Subcutaneous abdominal adipose tissue (tissue), 5 donors: ENCODE measurements at regions not wholly inside any gene's neighbourhood (a gene's known extent, or its start where the extent isn't known, plus 50 kb on each side); places are given as distances from the start of the nearest gene placed in this dataset.

ENCODE experiments used
- H3K27ac ChIP-seq: one replicate; pipeline ENCODE4 v1.7.0; 2013; ENCODE audit warnings: low read depth, mild to moderate bottlenecking, inconsistent platforms, low read length, moderate library complexity
- H3K27me3 ChIP-seq, 5 donors: one replicate each; pipeline ENCODE4 v1.7.0; 2013; ENCODE audit warnings: low read length in 5 of 5, inconsistent platforms in 1 of 5; ENCODE audit not compliant: control insufficient read depth in 5 of 5, insufficient read depth in 4 of 5
- H3K36me3 ChIP-seq, 5 donors: one replicate each; pipeline ENCODE4 v1.7.0; 2013; ENCODE audit warnings: low read length in 5 of 5; ENCODE audit not compliant: control insufficient read depth in 5 of 5, insufficient read depth in 5 of 5
- H3K4me1 ChIP-seq, 5 donors: one replicate each; pipeline ENCODE4 v1.7.0; 2013; ENCODE audit warnings: low read length in 5 of 5, mild to moderate bottlenecking in 3 of 5, moderate library complexity in 1 of 5; ENCODE audit not compliant: control insufficient read depth in 5 of 5, insufficient read depth in 5 of 5
- H3K4me3 ChIP-seq, 5 donors: one replicate each; pipeline ENCODE4 v1.7.0; 2013; ENCODE audit warnings: low read length in 5 of 5, low read depth in 1 of 5
- H3K9ac ChIP-seq, 5 donors: one replicate each; pipeline ENCODE4 v1.7.0; 2013; ENCODE audit warnings: low read length in 5 of 5, mild to moderate bottlenecking in 4 of 5, moderate library complexity in 3 of 5
- H3K9me3 ChIP-seq, 5 donors: one replicate each; pipeline ENCODE4 v1.7.0; 2013; ENCODE audit warnings: low read length in 5 of 5; ENCODE audit not compliant: control insufficient read depth in 5 of 5
- donor health status: healthy.
- donor health status: healthy.
- donor health status: healthy.
- donor health status: healthy.
- donor health status: healthy.

DNA sequence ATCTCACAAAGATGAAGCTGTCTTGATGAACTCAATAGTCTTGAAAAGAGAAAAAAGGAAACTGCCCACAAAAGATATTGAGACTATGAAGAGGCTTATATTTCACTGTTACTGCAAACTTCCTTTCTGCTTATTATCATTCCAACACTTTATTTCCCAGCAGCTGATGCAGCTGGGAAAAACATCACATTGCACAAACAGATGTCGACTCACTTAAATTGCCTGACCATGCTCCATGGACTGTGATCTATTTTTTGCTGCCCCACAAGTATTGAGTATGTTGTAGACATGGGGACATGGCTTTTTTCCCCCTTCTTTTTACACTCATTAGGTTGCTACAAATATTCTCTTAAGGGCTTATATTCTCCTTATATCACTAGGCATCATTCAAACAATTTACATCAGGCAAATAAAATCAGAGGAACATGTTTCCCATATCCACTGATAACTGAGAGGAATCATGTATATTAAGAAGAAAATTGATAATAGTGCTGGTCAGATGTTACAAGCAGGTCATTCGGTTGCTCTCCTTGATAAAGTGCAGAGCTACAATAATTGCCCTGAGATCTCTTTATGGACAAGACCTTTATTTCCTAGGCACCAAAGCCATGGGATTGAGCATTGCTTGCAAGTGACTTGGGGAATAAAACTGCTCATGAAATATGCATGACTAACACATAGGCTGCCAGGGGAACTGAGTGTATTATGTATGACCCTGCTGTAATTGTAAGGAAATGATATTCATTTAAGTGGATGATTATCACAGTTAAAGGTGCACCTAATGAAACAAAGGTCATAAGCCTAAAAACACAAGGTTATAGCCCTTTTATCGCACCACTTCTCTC is 509.9 kb downstream of the ZNF608 start:
- Histone ChIP-seq H3K9me3 (peaks cover 3 to 10% (median 7%) of the 10 kb centered on the region in 5 donors), H3K9ac (no peak overlapping the region), H3K4me1 (no peaks in the 10 kb centered on the region), H3K4me3 (no peak overlapping the region), H3K36me3 (no peaks in the 10 kb centered on the region), H3K27ac (no peak overlapping the region), H3K27me3 (no peaks in the 10 kb centered on the region)

DNA sequence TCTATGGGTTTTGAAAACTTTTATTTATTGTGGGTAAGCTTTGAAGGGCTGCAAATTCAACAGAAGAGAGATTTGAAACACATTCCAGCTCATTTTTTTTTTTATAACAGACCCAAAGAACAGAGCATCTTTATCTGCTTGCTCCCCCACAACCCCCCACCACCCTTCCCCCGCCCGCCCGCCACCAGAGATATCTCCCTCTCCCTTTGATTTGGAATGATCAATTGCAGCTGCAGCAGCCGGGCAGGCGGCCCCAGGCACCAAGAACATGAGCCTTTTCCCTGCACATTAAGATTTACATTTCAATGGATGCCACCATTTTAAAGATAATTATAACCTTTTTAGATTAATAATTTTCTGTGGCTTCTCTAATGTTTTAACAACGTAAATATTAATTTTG is 510.9 kb downstream of the ZNF608 start:
- Histone ChIP-seq H3K36me3 (no peaks in the 10 kb centered on the region), H3K4me3 (no peak overlapping the region), H3K9me3 (peaks cover 3 to 10% (median 7%) of the 10 kb centered on the region in 5 donors), H3K27ac (no peak overlapping the region), H3K4me1 (no peaks in the 10 kb centered on the region), H3K9ac (no peak overlapping the region), H3K27me3 (no peaks in the 10 kb centered on the region)

DNA sequence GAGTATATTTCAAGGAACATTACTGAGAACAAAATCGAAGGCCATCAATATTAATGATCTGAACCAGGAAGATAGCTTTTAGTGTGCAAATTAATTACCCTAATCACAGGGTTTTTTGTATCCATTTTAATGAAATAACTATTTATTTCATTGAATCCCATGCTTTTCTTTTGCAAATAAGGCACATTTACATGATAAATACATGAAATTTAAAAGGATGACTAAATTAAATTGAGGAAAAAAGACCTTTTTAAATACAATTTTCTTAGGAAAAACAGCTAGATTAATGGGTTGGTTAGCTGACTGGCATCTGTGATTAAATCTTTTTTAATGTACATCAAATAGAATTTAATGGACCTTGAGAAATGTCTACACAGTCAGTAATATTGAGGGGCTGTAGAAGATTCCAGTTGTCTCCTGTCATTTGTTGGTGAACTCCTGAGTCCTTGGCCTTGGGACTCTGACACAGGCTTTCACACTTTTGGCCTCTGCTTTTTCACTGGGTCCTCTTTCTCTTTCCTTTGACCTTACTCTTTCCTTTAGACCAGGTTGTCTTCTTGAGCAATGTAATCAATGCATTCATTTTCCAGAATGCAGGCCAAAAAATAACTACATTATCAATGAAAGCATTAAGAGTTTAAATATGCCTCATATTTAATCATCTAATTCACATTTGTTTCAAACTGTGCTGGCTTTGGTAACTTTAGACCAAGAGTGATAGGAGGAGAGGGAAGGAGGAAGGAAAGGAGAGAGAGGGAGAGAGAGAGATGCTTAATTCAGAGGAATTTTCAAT is 511.5 kb downstream of the ZNF608 start:
- no peak overlapping the region for H3K27ac ChIP-seq
- H3K4me3 ChIP-seq = no peak overlapping the region
- H3K9ac ChIP-seq = no peak overlapping the region
- H3K36me3 ChIP-seq = no peaks in the 10 kb centered on the region
- H3K4me1 ChIP-seq = no peaks in the 10 kb centered on the region
- no peaks in the 10 kb centered on the region for H3K27me3 ChIP-seq
- H3K9me3 ChIP-seq = peaks cover 3 to 9% (median 7%) of the 10 kb centered on the region in 5 donors

DNA sequence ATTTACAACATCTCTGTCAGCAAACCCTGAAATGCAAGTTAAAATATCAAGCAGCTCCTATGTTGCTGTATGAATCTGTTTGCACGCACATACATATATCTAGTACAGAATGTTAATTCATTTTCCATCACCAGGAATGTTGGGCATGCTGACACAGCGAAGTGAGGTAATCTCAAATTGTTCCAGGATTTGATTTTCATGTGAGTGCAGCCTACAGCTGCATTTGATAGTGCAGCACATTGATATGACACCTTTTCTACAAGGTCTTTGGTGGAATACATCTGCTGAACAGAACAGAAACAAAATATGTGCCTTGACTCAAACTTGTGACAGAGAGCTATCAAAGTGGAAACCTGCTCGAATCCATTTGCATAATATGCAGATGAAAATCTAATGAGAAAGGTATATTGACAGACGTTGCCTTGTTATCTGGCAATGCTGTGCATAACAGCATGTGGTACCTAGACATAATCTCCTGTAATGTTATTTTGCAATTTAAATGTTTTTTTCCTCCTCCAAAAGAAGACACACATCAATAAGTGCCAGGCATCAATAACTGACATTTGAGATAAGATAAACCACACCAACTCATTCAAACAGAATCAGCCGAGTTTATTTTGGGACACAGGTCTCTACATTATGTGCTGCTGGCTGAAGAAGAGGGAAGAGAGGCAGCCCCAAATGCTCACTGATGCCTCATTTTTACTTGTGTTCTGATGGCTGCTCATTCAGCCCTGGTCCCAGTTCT is 512.2 kb downstream of the ZNF608 start:
- Histone ChIP-seq H3K4me3 (no peak overlapping the region), H3K9me3 (peaks cover 0 to 1% (median 0%) of the 10 kb centered on the region in 5 donors), H3K27ac (no peak overlapping the region), H3K9ac (no peak overlapping the region), H3K4me1 (no peaks in the 10 kb centered on the region), H3K36me3 (no peaks in the 10 kb centered on the region), H3K27me3 (no peaks in the 10 kb centered on the region)

DNA sequence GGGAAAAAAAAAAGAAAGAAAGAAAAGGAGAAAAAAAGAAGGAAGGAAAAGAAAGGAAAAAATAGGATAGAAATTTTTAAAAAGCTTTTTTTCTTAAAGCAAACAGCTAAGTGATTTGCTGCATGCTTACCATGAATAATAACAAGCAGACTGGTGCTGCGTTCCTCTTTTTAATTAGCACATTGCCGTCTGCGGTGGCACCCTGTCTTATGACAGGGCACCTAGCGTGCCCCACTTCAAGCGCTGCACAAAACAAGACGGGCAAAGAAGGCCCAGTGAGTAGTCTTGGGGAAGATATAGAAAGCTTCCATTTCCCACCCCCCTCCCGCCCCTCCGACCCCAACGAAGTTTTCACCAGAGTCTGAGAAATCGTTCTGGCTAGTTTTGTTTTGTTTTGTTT is 513.9 kb downstream of the ZNF608 start:
- no peaks in the 10 kb centered on the region for H3K36me3 ChIP-seq
- no peak overlapping the region for H3K4me3 ChIP-seq
- no peaks in the 10 kb centered on the region for H3K9me3 ChIP-seq
- H3K27ac ChIP-seq = no peak overlapping the region
- no peak overlapping the region for H3K9ac ChIP-seq
- no peaks in the 10 kb centered on the region for H3K4me1 ChIP-seq
- no peaks in the 10 kb centered on the region for H3K27me3 ChIP-seq

DNA sequence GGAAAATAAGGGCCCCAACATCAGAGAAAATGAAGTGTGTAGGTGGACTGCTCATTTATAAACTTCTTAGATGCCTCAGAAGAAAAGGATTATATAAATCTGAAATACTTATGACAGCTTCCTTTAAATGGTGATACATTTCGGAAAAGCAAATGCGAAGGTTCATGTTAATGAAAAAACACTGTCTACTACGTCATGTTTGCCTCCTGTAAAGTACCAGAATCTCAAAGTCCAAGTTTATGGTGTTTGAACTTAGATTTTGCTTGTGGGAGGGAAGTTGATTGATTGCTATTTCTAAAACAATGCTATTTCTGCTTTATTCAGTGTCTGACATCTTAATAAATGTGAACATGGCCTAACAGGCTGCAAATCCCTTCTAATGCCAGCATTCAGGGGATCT is 514.6 kb downstream of the ZNF608 start:
- Histone ChIP-seq H3K4me3 (no peak overlapping the region), H3K9me3 (no peaks in the 10 kb centered on the region), H3K9ac (no peak overlapping the region), H3K4me1 (no peaks in the 10 kb centered on the region), H3K27ac (no peak overlapping the region), H3K36me3 (no peaks in the 10 kb centered on the region), H3K27me3 (no peaks in the 10 kb centered on the region)

DNA sequence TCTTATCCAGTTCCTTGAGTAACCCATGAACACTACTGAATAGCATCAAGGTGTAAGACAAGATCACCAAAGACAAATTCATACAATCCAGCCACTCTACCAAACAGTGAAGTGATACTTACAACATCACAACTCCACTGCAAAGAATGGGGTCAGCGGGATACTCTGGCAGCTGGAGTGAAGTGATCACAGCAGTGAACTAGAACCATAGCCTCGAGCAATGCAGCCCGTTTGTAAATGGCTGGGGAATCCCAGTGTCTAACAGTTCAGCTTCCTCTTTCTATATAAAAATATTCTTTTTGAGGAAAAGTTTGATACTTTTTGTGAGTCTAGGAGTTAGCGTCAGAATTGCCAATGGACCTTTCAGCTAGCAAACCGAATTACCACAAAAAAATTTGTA is 515.2 kb downstream of the ZNF608 start:
- no peak overlapping the region for H3K9ac ChIP-seq
- no peaks in the 10 kb centered on the region for H3K4me1 ChIP-seq
- no peaks in the 10 kb centered on the region for H3K36me3 ChIP-seq
- no peaks in the 10 kb centered on the region for H3K9me3 ChIP-seq
- no peak overlapping the region for H3K27ac ChIP-seq
- no peak overlapping the region for H3K4me3 ChIP-seq
- H3K27me3 ChIP-seq = no peaks in the 10 kb centered on the region

DNA sequence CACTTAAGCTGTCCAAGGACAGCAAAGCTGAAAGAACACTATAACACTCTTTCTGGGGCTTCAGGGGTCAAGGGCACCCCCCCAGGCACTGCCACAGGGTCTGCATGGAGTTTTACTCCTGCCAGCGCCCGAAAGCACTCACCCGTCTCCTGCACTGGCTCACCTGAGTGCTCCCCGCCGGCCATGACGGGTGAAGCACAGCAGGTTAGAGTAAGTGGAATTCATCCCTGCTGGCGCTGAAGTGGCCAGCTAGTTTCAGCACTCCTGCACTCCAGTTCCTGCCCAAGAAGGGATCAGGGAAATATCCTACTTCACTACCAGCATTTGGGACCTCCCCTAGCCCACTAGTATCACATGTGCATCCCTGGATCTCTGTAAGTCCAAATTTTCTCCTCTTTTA is 516.0 kb downstream of the ZNF608 start:
- Histone ChIP-seq H3K4me3 (no peak overlapping the region), H3K4me1 (no peaks in the 10 kb centered on the region), H3K27ac (no peak overlapping the region)

DNA sequence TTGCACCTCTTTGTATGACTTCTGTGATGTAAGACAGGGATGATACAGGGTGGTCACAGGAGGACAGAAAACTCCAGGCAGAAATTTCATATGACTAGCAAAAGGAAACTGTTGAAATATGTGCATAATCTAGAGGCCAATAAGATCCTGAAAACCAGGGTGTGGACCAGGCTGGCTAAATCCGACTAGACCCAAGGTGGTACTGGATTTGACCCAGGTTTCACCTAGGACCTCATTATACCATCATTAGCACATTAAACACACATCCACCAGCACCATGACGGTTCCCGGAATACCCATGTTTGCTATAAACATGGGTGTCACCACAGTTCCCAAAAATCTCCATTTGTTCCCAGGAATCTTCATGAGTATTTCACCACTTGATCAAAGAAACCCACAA is 517.1 kb downstream of the ZNF608 start:
- H3K27ac ChIP-seq = no peak overlapping the region
- H3K27me3 ChIP-seq = no peaks in the 10 kb centered on the region
- H3K9me3 ChIP-seq = no peaks in the 10 kb centered on the region

More for the DNA sequence above, 516.0 kb downstream of the ZNF608 start:
- H3K9ac ChIP-seq = no peak overlapping the region
- H3K27me3 ChIP-seq = no peaks in the 10 kb centered on the region
- no peaks in the 10 kb centered on the region for H3K9me3 ChIP-seq
- H3K36me3 ChIP-seq = no peaks in the 10 kb centered on the region

DNA sequence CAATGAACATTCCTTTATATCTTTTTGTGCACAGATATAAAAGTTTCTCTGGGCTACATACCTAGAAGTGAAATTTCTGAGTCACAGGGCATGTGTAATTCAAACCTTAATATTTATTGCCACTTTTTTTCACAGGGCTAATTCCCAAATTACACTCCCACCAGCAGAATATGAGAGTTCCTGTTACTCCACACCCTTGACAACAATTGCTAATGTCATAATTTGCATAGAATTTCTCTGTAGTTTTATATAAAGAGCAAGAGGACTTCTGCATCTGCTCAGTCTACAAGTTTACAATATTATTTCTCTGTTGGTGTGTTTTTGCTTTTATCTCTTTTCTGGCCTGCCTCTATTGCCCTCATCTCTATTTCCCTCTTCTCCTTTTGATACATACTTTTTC is 518.5 kb downstream of the ZNF608 start:
- no peaks in the 10 kb centered on the region for H3K4me1 ChIP-seq
- H3K27me3 ChIP-seq = no peaks in the 10 kb centered on the region
- no peak overlapping the region for H3K9ac ChIP-seq
- no peaks in the 10 kb centered on the region for H3K9me3 ChIP-seq
- H3K36me3 ChIP-seq = no peaks in the 10 kb centered on the region
- H3K4me3 ChIP-seq = no peak overlapping the region
- H3K27ac ChIP-seq = no peak overlapping the region

More for the DNA sequence above, 517.1 kb downstream of the ZNF608 start:
- no peaks in the 10 kb centered on the region for H3K4me1 ChIP-seq
- no peak overlapping the region for H3K9ac ChIP-seq
- H3K36me3 ChIP-seq = no peaks in the 10 kb centered on the region
- no peak overlapping the region for H3K4me3 ChIP-seq
